ENCODE measurements at regions not wholly inside any gene's neighbourhood (a gene's known extent, or its start where the extent isn't known, plus 50 kb on each side); places are given as distances from the start of the nearest gene placed in this dataset.

DNA sequence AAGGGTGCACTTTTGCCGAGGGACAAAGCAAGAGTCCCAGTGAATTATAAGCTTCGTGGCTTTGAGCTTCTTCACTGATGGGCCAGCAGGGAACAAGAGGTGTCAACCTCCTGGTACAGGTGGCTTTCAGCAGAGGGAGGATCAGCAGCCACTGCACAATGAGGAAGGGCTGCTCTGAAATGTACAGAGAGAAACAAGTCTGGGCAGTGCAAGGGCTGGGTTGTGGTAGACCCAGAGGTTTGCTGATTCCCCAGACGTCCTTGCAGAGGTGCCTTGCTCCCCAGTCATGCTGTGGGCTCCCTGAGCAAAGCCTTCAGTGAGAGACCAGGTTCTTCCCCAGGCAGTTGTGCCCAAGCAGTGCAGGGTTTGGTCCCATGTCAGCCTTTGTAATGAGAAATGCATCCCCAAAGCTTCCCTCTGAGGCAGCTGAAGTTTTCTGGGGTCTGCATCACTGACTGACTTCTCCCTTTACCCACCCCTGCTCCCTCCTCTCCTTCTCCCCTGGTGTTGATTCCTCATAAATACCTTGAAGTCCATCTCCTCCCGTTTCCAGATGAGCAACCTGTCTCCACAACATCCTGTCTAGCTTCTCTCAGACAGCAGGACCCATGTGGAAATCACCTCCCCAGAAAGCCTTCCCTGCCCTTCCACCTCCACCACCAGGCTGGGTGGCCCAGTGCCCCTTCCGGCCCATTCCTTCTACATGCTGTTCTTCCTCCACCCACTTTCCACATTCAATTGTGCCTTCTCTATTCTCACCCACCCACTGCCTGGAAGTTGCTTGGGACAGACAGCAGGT is 599.6 kb upstream of the ADAMTS16 start:
- Histone ChIP-seq H3K27ac (no peak overlapping the region), H3K36me3 (no peaks in the 10 kb centered on the region), H3K27me3 (no peaks in the 10 kb centered on the region), H3K4me3 (no peak overlapping the region), H3K9me3 (no peaks in the 10 kb centered on the region), H3K4me1 (no peaks in the 10 kb centered on the region)
- intact Hi-C loops (cut with DNase I), result no loop called here
- WGBS, 2 donors, result 29 to 48% methylated on average over 5 of the region's 5 CpGs
- TF ChIP-seq, protein P1, sequence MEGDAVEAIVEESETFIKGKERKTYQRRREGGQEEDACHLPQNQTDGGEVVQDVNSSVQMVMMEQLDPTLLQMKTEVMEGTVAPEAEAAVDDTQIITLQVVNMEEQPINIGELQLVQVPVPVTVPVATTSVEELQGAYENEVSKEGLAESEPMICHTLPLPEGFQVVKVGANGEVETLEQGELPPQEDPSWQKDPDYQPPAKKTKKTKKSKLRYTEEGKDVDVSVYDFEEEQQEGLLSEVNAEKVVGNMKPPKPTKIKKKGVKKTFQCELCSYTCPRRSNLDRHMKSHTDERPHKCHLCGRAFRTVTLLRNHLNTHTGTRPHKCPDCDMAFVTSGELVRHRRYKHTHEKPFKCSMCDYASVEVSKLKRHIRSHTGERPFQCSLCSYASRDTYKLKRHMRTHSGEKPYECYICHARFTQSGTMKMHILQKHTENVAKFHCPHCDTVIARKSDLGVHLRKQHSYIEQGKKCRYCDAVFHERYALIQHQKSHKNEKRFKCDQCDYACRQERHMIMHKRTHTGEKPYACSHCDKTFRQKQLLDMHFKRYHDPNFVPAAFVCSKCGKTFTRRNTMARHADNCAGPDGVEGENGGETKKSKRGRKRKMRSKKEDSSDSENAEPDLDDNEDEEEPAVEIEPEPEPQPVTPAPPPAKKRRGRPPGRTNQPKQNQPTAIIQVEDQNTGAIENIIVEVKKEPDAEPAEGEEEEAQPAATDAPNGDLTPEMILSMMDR (IDR thresholded peaks at IDR 0.05), result no peak
- DNase-seq (no peak), ATAC-seq (no peak), FAIRE-seq (no peak)

DNA sequence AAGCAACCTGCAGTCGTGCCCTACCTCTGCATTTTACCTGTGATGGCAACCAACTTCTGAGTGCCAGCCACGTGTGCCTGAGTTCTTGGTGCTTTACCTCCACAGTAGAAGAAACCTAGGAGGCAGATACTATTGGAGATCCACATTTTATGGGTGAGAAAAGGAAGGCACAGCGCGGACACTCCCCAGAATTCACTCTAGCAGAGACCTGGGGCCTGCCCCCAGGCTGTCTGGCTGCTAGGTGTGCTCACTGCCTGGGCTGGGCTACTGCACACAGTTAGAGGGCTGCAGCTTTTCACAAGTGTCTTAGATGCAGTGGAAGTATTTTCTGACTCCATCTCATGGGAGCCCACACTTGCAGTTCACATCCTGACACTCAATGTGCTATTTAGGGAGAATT is 598.8 kb upstream of the ADAMTS16 start:
- no peak for FAIRE-seq
- Histone ChIP-seq H3K27me3 (no peaks in the 10 kb centered on the region), H3K27ac (no peak overlapping the region), H3K4me1 (no peaks in the 10 kb centered on the region), H3K36me3 (no peaks in the 10 kb centered on the region), H3K4me3 (no peak overlapping the region), H3K9me3 (no peaks in the 10 kb centered on the region)
- WGBS, 2 donors, result 54 to 55% methylated on average over 4 of the region's 4 CpGs
- TF ChIP-seq, protein P1 (IDR thresholded peaks at IDR 0.05), result no peak
- intact Hi-C loops (cut with DNase I), result no loop called here
- DNase-seq, result no peak
- no peak for ATAC-seq

DNA sequence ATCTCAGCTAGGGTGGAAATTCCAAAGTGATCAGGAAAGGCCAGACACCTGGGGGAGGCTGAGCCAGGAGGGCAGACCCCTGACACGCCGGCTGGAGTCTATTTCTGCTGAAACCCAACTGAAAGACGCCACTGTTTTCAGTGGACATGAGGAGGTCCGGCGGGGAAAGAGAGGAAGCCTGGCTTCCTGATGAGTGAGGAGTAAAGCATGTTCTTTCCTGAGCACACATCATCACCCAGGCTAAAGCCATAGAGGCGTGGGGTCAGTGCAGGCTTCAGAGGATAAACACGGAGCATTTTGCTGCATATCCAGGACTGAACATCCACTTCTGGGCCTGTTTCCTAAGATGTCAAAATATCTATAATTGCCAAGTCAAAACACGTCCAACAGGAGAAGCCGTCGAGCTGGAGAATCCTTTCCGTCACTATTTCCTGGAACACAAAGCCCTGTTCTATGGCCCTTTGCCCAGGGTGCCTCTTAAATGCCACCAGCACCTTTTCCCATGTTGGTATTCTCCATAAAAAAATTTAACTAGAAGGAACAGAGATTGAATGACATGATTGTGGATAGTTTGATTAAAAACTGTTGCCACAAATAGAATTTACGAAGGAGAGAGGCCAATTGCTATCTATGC is 597.9 kb upstream of the ADAMTS16 start:
- Histone ChIP-seq H3K36me3 (no peaks in the 10 kb centered on the region), H3K9me3 (no peaks in the 10 kb centered on the region), H3K4me3 (no peak overlapping the region), H3K4me1 (no peaks in the 10 kb centered on the region), H3K27ac (no peak overlapping the region), H3K27me3 (no peaks in the 10 kb centered on the region)
- FAIRE-seq, result no peak
- TF ChIP-seq, protein P1 (IDR thresholded peaks at IDR 0.05), result no peak
- WGBS, 2 donors, result 38 to 62% methylated on average over 12 of the region's 12 CpGs
- intact Hi-C loops (cut with DNase I), result no loop called here
- DNase-seq, result no peak
- no peak for ATAC-seq

DNA sequence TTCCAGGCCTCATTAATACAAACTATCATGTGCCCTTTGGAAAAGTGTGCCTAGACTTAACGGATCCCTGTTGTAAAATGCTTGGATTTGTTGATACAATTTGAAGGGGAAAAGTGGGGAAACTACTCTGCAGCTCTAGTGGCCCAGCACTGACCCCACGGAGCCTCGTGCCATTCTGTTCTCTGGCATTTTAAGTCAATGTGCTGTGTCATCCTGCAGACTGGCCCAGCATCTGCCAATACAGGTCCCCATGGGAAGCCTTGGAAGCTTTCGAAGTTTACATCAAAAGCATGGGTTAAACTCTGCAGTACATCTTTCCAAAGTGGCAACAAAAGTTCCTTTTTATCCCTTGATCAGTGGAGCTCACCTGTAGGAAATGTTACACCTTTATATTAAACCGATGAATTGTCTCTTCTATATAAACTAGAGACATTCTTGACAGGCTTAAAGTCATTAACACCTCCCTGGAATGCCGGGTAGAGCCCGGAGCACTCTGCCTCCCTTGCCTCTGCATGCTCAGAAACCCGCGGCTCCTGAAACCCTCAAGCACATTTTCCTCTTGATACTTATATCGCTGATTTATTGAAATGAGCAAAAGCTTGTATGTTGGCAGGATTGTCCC is 596.0 kb upstream of the ADAMTS16 start:
- Histone ChIP-seq H3K27me3 (no peaks in the 10 kb centered on the region), H3K36me3 (no peaks in the 10 kb centered on the region), H3K4me3 (no peak overlapping the region), H3K4me1 (no peaks in the 10 kb centered on the region), H3K9me3 (no peaks in the 10 kb centered on the region), H3K27ac (no peak overlapping the region)
- FAIRE-seq (no peak), DNase-seq (no peak), ATAC-seq (no peak)
- TF ChIP-seq, protein P1 (IDR thresholded peaks at IDR 0.05), result no peak
- intact Hi-C loops (cut with DNase I), result no loop called here
- 27 to 39% methylated on average over 10 of the region's 10 CpGs for WGBS, 2 donors

Data from pancreas (tissue), 10 donors.